Frontal cortex (tissue), 3 donors: ENCODE measurements at regions not wholly inside any gene's neighbourhood (a gene's known extent, or its start where the extent isn't known, plus 50 kb on each side); places are given as distances from the start of the nearest gene placed in this dataset.

ENCODE experiments used
- DNase-seq, 2 donors: peaks; one replicate each; pipeline ENCODE4 v3.0.0; 2012; ENCODE audit warnings: low spot score in 2 of 2
- FAIRE-seq: peaks from 2 replicates; lab custom pipeline; 2012; peaks lifted over from hg19 to GRCh38; lab: Jason Lieb, UNC
- donor health status: control.
- donor health status: control.
- donor health status: control.

DNA sequence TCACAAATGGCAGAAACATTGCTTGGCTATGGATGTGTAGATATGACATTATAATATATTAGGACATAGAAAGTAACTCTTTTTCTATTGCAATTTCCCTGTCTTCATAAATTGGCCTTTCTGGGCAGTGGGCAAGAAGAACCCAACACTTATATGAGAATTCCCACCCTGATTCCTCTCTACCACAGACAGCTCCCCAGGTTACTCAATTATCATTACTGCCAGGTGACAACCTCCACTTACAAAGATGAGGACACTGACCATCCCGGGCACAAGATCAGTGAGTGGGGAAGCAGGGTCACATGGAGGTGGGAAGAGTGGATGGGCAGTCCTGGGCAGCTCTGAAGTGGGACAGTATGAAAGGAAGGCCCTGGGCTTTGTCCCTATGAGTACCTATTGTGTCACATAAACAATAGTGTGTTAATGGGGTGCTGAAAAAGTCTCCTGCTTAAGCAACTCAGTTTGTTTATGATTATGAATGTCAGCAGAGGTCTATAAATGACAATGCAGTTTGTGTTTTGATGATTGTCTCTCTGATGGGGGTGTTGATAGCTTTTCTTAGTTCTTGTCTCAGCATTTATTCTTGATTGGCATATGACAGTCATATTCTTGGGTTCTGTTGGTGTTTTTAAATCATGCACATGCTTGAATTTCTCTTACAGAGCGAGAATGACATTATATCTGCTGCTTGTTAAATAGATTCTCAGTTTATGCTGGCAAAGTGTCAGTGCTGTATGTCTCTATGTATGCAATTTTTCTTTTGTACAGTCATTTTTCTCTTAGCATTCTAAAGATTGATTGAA lies 99.9 kb downstream of the SLIT2 start:
- FAIRE-seq: no peak
- no peak for DNase-seq

DNA sequence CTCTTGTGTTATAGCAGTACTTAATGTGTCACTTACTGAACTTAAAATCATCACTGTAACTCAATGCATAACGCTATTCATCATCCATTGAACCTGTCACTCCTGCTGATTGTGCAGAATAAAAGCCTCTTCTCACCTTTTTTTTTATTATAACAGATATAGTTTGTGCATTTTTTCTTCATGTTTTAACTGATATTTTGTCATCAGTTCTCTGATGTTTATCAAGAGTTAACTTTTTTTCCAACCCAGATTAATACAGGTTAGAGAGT lies 100.4 kb downstream of the SLIT2 start:
- FAIRE-seq: peak; percentile 39
- no peak for DNase-seq

- DNase-seq (no peak), FAIRE-seq (no peak)
Observed at GRCh38 chr4:20353646-20354045, 101.9 kb downstream of the SLIT2 start.

DNA sequence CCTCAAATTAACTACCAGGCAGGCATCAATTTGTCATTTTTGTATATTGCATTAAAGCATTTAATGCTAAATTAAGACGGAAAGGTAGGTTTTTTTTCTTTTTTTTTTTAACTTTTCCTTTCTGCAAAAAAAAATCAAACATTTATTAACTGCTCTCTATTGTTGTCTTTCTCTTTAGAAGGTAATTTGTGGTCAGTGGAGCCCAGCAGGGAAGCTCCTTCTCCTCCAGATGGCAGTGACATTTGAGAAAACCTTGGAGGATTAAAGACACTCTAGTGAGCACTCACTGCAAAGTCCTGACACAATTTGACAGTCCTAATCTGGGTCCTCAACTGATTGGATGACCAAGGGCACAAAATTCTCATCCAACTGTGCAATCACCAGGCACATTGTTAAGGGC lies 102.4 kb downstream of the SLIT2 start:
- FAIRE-seq: no peak
- no peak for DNase-seq

DNA sequence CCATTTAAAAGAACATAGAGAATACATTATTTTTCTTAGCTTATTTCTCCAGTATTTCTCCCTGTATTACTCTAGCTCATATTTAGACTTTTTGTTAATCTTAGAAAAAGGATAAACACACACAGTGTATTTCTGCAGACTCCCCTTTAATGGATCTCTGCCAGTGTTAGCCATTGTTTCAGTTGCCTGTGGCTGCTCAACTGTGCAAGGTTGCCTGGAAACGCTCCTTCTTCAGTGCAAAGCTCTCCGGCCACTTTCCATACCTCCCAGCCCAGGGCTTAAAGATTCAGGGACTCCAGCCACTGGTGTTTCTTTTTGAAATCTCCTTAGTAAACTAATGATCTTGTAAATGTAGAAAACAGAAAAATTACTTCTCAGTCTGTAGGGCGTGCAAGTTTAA lies 104.9 kb downstream of the SLIT2 start:
- DNase-seq (no peak), FAIRE-seq (no peak)

DNA sequence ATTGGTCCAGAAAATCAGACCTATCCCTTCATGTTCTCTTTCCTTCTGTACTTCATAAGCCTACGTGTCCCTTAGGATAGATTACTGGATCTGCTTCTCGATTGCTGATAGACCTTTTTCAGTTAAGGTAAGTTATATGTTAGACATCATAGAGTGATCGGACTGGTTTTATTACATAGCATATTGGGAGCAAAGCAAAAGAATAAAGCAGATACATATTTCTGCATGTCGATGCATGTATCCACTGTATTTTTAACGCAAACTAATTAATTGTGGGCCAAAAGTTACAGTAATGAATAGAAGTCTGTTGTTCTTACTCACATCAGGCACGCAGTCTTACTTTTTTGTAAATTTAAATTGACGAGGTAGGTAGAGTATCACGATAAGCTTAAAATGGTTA lies 106.4 kb downstream of the SLIT2 start:
- FAIRE-seq: no peak
- no peak for DNase-seq

- no peak for FAIRE-seq
Observed at GRCh38 chr4:20359692-20360091, 108.0 kb downstream of the SLIT2 start.

DNA sequence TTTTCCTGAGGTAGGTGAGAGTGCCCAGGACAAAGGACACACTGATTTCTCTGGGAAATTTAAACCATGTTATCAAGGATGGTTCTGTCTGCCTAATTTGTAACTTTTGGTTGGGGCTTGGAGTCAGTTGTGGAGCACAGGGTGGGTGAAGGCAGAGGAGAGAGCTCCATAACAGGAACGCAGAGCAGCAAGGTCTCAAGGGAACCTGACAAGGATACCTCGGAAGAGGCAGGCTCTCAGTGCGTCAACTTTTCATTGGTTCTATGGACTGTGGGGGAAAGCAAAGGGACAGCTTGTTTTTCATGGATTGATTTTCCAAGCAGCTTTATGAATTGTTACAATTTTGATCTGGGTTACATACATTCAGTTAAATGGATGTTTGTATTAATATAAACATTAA lies 110.4 kb downstream of the SLIT2 start:
- no peak for DNase-seq
- FAIRE-seq: no peak

More at GRCh38 chr4:20359692-20360091, 108.0 kb downstream of the SLIT2 start:
- DNase-seq: no peak

- DNase-seq (no peak), FAIRE-seq (no peak)
Observed at GRCh38 chr4:20364969-20365368, 113.3 kb downstream of the SLIT2 start.

DNA sequence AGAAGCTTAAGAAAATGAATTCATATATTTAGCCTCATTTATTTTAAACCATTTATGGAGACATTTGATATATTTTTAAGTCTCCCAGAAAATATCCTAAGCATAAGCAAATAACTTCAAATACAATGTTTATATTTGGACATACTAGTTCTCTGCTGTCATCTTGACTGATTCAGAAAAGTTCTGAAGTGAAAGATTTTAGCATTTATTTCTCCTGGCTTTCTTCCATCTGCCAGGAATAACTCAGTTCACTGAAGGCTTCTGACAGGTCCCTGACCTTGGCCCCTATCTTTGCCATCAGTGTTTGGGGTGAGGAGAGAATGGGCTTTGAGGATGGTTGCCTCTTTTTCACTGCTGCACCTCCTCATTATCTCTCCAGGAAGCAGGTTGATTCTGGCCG lies 115.7 kb downstream of the SLIT2 start:
- FAIRE-seq: no peak
- no peak for DNase-seq

- DNase-seq: no peak
- FAIRE-seq: no peak
Observed at GRCh38 chr4:20368926-20369325, 117.2 kb downstream of the SLIT2 start.

DNA sequence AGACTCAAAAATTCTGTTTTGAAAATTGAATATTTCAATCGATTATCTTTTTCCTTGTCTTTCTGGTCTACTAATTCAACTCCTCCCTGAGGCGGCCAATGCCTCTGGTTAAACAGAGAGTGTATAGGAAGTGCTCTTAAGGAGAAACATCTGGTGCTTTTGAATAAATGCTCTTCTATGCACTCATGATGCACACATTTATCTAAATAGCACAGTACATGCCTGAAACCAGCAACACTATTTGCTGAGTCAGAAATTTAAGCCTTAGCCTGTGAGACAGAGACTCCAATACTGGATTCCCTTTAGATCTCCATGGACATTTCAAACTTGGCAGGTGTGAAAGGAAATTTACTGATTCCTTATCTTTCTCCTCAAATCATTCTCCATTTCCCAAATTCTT lies 118.6 kb downstream of the SLIT2 start:
- DNase-seq: no peak

GRCh38 chr4:20376070-20376469 lies 124.4 kb downstream of the SLIT2 start:
- DNase-seq (no peak), FAIRE-seq (no peak)

More for the DNA sequence above, 118.6 kb downstream of the SLIT2 start:
- FAIRE-seq: no peak

DNA sequence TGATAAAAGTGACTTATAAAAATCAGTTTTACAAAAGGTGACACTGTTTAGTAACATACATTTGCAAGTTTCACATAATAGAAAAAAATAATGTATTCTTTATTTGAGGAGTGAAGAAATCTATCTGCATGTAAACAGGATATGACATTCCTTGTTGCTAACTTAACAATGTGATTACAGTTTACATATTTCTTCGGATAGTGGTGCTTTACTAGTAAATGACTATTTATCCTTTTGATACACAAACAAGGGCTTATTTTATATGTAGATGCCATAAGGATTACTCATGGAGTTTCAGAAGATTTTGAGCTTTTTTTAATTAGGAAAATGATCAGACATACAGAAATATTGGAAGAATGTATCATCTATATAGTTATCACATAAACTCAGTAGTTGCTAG lies 126.5 kb downstream of the SLIT2 start:
- no peak for FAIRE-seq
- DNase-seq: no peak

DNA sequence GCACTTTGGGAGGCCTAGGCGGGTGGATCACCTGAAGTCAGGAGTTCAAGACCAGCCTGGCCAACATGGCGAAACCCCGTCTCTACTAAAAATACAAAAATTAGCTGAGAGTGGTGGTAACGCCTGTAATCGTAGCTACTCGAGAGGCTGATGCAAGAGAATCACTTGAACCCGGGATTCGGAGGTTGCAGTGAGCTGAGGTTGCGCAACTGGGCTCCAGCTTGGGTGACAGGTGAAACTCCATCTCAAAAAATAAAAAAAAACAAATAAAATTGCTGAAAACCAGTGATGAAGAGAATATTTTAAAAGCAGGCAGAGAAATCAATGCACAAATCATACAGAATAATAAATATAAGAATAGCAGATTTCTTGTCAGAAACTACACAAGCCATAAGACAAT lies 129.3 kb downstream of the SLIT2 start:
- no peak for FAIRE-seq

DNA sequence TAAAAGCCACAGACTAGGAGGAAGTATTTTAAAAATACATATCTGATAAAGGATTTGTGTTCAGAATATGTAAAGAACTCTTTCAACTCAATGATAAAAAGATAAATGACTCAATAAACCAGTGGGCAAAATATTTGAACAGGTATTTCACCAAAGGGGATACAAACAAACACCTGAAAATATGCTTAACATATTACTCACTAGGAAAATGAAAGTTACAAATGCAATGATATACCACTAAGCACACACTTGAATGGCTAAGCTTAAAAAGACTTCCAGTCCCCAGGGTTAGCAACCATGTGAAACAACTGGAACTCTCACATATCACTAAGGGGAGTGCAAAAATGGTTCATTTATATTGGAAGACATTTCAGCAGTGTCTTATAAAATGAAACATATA lies 131.6 kb downstream of the SLIT2 start:
- DNase-seq (no peak), FAIRE-seq (no peak)

More for the DNA sequence above, 129.3 kb downstream of the SLIT2 start:
- no peak for DNase-seq

DNA sequence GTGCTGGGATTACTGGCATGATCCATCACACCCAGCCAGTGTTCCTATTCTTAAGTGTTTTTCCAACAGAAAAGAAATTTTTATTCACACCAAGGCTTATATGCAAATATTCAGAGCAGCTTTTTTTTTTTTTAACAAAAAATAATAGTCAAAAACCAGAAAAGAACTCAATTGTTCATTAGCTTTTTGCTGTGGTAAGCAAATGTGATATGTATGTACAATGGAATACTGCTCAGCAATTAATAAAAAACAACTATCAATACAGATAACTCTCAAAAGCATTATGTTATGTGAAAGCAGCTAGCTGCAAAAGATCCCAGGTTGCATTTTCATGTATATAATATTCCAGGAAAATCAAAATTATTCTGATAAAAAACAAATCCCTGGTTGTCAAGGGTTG lies 132.3 kb downstream of the SLIT2 start:
- DNase-seq (no peak), FAIRE-seq (no peak)

GRCh38 chr4:20384456-20384855 lies 132.8 kb downstream of the SLIT2 start:
- no peak for DNase-seq
- no peak for FAIRE-seq

DNA sequence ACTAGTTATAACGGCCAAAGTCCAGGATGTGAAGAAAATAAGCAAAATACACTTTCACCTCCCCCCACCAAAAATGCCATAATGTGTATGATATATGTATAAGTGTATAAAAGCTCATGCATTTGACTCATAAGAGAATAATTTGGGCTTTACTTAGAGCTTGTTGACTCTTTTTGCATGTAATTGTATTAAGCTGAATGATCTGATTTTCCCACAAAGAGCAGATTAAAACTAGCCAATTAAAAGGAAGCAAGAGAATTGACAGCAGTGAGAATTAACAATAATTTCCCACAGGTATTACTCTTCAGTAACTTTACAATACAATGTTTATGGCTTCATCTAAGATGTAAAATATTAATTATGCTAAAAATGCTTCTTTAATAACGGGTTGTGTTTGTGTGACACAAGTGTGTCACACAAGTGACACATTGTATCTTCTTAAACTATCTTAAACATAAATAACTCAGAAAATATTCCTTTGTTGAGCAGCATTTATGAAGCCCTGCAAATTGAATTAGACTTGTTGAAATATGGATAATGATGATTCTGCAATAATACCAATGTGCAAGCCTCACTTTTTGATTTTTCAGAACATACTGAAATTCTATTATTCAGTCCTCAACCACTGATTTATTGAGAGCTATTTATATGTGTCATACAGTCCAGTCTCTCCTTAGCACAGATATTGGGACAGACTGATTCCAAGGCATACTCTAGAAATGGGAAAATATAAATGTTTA lies 134.5 kb downstream of the SLIT2 start:
- no peak for FAIRE-seq
- DNase-seq: no peak

- FAIRE-seq: no peak
- no peak for DNase-seq
Observed at GRCh38 chr4:20386906-20387305, 135.2 kb downstream of the SLIT2 start.

DNA sequence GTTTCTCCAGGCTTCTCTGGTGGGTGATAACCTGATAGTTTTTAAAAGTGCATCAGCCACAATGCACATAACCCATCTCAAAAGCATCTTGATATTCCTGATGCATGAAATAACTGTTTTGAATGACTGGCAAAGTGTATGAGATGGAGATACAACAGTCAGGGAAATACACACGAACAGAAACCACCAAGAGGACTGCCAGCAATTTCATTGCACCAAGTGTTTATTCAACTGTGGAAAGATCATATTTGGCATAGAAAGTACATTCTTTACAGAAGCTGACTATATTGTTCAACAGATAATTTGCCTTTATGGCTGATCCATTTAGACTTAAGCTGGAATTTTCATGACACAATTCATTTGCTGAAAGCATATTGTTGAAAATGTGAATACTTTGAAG lies 139.5 kb downstream of the SLIT2 start:
- FAIRE-seq: no peak
- DNase-seq: no peak

DNA sequence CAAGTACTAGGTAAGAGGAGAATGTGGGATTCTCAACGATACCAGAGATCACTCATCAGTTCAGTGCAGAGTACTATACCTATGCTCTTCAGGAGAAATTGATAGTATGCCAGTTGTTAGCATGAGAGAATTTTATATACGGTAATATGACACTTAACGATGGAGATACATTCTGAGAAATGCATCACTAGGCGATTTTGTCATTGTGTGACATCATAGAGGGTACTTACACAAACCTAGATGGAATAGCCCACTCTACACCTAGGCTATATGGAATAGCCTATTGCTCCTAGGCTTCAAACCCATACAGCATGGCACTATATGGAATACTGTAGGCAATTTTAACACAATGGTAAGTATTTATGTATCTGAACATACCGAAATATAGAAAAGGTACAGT lies 140.2 kb downstream of the SLIT2 start:
- no peak for FAIRE-seq
- DNase-seq: no peak
